ENCODE measurements at regions not wholly inside any gene's neighbourhood (a gene's known extent, or its start where the extent isn't known, plus 50 kb on each side); places are given as distances from the start of the nearest gene placed in this dataset.

DNA sequence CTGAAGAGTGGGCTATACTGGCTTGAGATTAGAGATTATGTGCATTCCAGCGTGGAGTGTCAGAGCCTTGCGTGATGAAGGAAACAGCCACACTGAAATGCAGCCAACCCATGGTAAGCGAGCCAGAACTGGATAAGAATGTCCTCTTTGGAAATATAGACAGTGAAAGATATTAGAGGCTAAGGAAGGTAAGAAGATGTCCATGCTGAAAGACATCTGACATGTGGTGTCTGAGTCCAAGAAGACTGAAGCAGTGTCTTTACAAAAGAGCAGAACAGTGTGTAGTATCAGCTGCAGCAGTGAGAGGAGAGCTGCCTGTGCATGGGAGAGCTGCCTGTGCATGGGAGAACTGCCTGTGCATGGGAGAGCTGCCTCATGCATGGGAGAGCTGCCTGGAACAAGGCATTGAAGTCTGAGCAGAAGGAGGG is 672.2 kb downstream of the DIPK2A start:
- DNase-seq (no peak), ATAC-seq (ENCODE audit: poor library complexity) (no peak)
- Histone ChIP-seq H3K4me3 (ENCODE audit: low read length) (no peak overlapping the region), H3K27me3 (ENCODE audit: control insufficient read depth in 1 of 2, insufficient read depth in 2 of 2, low read length in 2 of 2) (no peaks in the 10 kb centered on the region), H3K4me1 (ENCODE audit: insufficient read depth, low read length) (no peaks in the 10 kb centered on the region), H3K27ac (ENCODE audit: low read depth in 1 of 2, low read length in 2 of 2) (no peak overlapping the region), H3K36me3 (ENCODE audit: insufficient read depth, low read length) (no peaks in the 10 kb centered on the region), H3K9me3 (ENCODE audit: control insufficient read depth in 1 of 2, insufficient read depth in 1 of 2, low read length in 2 of 2) (no peaks in the 10 kb centered on the region)
- H3K4me3 Mint-ChIP-seq, result no peak overlapping the region
- CTCF ChIA-PET, result no interaction called here
- H3K9me3 Mint-ChIP-seq, result peaks cover 2% of the 10 kb centered on the region
- H3K27ac Mint-ChIP-seq, result no peak overlapping the region
- H3K27me3 Mint-ChIP-seq, result no peaks in the 10 kb centered on the region
- POLR2A ChIA-PET, result no interaction called here
- TF ChIP-seq, protein P1, sequence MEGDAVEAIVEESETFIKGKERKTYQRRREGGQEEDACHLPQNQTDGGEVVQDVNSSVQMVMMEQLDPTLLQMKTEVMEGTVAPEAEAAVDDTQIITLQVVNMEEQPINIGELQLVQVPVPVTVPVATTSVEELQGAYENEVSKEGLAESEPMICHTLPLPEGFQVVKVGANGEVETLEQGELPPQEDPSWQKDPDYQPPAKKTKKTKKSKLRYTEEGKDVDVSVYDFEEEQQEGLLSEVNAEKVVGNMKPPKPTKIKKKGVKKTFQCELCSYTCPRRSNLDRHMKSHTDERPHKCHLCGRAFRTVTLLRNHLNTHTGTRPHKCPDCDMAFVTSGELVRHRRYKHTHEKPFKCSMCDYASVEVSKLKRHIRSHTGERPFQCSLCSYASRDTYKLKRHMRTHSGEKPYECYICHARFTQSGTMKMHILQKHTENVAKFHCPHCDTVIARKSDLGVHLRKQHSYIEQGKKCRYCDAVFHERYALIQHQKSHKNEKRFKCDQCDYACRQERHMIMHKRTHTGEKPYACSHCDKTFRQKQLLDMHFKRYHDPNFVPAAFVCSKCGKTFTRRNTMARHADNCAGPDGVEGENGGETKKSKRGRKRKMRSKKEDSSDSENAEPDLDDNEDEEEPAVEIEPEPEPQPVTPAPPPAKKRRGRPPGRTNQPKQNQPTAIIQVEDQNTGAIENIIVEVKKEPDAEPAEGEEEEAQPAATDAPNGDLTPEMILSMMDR (IDR thresholded peaks at IDR 0.05), result no peak
- no peaks in the 10 kb centered on the region for H3K36me3 Mint-ChIP-seq (ENCODE audit: low read depth)
- no peaks in the 10 kb centered on the region for H3K4me1 Mint-ChIP-seq (ENCODE audit: low read depth)
- intact Hi-C loops (cut with DNase I, micrococcal nuclease), result no loop called here

DNA sequence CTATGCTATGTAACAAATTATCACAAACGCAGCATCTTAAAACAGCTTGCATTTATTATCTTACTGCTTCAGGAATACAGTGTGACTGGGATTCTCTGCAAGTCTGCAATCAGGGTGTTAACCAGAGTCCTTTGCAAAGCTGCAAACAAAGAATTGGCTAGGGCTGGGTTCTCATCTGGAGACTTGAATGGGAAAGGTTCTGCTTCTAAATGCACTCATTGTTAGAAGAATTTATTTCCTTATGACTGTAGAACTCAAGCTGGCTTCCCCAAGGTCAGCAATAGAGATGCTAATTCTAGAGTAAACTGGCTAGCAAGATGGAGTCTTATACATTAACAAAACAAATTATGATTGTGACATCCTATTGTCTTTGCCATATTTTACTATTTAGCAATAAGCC is 673.7 kb downstream of the DIPK2A start:
- Histone ChIP-seq H3K4me1 (ENCODE audit: insufficient read depth, low read length) (no peaks in the 10 kb centered on the region), H3K27me3 (ENCODE audit: control insufficient read depth in 1 of 2, insufficient read depth in 2 of 2, low read length in 2 of 2) (no peaks in the 10 kb centered on the region), H3K9me3 (ENCODE audit: control insufficient read depth in 1 of 2, insufficient read depth in 1 of 2, low read length in 2 of 2) (no peaks in the 10 kb centered on the region), H3K36me3 (ENCODE audit: insufficient read depth, low read length) (no peaks in the 10 kb centered on the region), H3K27ac (ENCODE audit: low read depth in 1 of 2, low read length in 2 of 2) (no peak overlapping the region), H3K4me3 (ENCODE audit: low read length) (no peak overlapping the region)
- CTCF ChIA-PET, result no interaction called here
- POLR2A ChIA-PET, result no interaction called here
- Mint-ChIP-seq H3K4me3 (no peak overlapping the region), H3K27me3 (no peaks in the 10 kb centered on the region), H3K9me3 (peaks cover 2% of the 10 kb centered on the region), H3K36me3 (ENCODE audit: low read depth) (no peaks in the 10 kb centered on the region), H3K4me1 (ENCODE audit: low read depth) (no peaks in the 10 kb centered on the region), H3K27ac (no peak overlapping the region)
- TF ChIP-seq, protein P1 (IDR thresholded peaks at IDR 0.05), result no peak
- intact Hi-C loops (cut with DNase I, micrococcal nuclease), result no loop called here
- DNase-seq (no peak), ATAC-seq (ENCODE audit: poor library complexity) (no peak)

DNA sequence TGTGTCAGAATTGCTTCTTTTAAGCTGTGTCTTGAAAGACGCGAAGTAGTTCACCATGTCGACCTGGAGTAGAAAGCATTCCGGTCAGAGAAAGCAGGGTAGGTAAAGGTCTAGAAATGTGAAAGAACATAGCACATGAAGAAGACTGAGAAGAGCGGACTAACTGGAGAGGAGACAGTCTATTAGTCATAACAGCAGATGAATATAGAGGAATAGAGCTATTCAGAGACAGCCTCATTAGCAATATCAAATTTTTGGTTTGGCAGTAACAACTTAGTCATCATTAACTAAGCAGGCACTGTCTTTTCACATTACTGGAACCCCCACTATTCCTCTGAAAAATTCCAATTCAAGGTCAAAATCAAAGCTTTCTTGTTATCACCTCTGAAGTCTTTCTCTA is 678.8 kb downstream of the DIPK2A start:
- no peaks in the 10 kb centered on the region for H3K36me3 ChIP-seq (ENCODE audit: insufficient read depth, low read length)
- H3K4me1 ChIP-seq (ENCODE audit: insufficient read depth, low read length), result no peaks in the 10 kb centered on the region
- H3K9me3 Mint-ChIP-seq, result no peaks in the 10 kb centered on the region
- H3K27ac Mint-ChIP-seq, result no peak overlapping the region
- ChIA-PET CTCF (no interaction called here), POLR2A (no interaction called here)
- TF ChIP-seq, protein P1 (IDR thresholded peaks at IDR 0.05), result no peak
- no peak for ATAC-seq (ENCODE audit: poor library complexity)
- H3K4me3 ChIP-seq (ENCODE audit: low read length), result no peak overlapping the region
- H3K27me3 Mint-ChIP-seq, result no peaks in the 10 kb centered on the region
- intact Hi-C loops (cut with DNase I, micrococcal nuclease), result no loop called here
- H3K27ac ChIP-seq (ENCODE audit: low read depth in 1 of 2, low read length in 2 of 2), result no peak overlapping the region
- no peaks in the 10 kb centered on the region for H3K9me3 ChIP-seq (ENCODE audit: control insufficient read depth in 1 of 2, insufficient read depth in 1 of 2, low read length in 2 of 2)
- no peak for DNase-seq
- no peak overlapping the region for H3K4me3 Mint-ChIP-seq
- H3K4me1 Mint-ChIP-seq (ENCODE audit: low read depth), result no peaks in the 10 kb centered on the region
- no peaks in the 10 kb centered on the region for H3K36me3 Mint-ChIP-seq (ENCODE audit: low read depth)
- H3K27me3 ChIP-seq (ENCODE audit: control insufficient read depth in 1 of 2, insufficient read depth in 2 of 2, low read length in 2 of 2), result no peaks in the 10 kb centered on the region
